Ishikawa (cell line): ENCODE measurements at regions not wholly inside any gene's neighbourhood (a gene's known extent, or its start where the extent isn't known, plus 50 kb on each side); places are given as distances from the start of the nearest gene placed in this dataset.

Experiments
- EGR1 ChIP-seq: IDR thresholded peaks from 2 replicates; pipeline ENCODE4 v1.6.1; 2012
- FOXM1 ChIP-seq: IDR thresholded peaks from 2 replicates; pipeline ENCODE4 v1.6.1; 2012; ENCODE audit warnings: low read depth, borderline replicate concordance
- MAX ChIP-seq: IDR thresholded peaks from 2 replicates; pipeline ENCODE4 v1.6.1; 2012
- REST ChIP-seq: IDR thresholded peaks from 2 replicates; pipeline ENCODE4 v1.6.1; 2012; ENCODE audit warnings: low read depth, mild to moderate bottlenecking
- TAF1 ChIP-seq: IDR thresholded peaks from 2 replicates; pipeline ENCODE4 v1.6.1; 2012; ENCODE audit warnings: low read depth, mild to moderate bottlenecking
- USF1 ChIP-seq: IDR thresholded peaks from 2 replicates; pipeline ENCODE4 v1.6.1; 2012

GRCh38 chr13:75934889-75935288 is 298.8 kb downstream of the LMO7 start:
- TF ChIP-seq MAX (no peak), FOXM1 (no peak), TAF1 (no peak), USF1 (no peak), REST (no peak), EGR1 (no peak)
